ENCODE measurements at regions not wholly inside any gene's neighbourhood (a gene's known extent, or its start where the extent isn't known, plus 50 kb on each side); places are given as distances from the start of the nearest gene placed in this dataset.
"Not testable (repeated sequence)": the region's sequence is repeated elsewhere in the genome, so short reads cannot be mapped to it uniquely, and the experiment has no call there.

- DNase-seq: no peak
Observed at GRCh38 chr12:128098730-128099129, 168.2 kb upstream of the TMEM132C start.

GRCh38 chr12:128103152-128103551, 163.8 kb upstream of the TMEM132C start:
- no peak for DNase-seq

GRCh38 chr12:128109236-128109635, 157.7 kb upstream of the TMEM132C start:
- no peak for DNase-seq

GRCh38 chr12:128109636-128110035, 157.3 kb upstream of the TMEM132C start:
- no peak for DNase-seq

GRCh38 chr12:128111333-128111732, 155.6 kb upstream of the TMEM132C start:
- no peak for DNase-seq

- no peak for DNase-seq
Observed at GRCh38 chr12:128111951-128112350, 155.0 kb upstream of the TMEM132C start.

- not testable (repeated sequence) for DNase-seq
Observed at GRCh38 chr12:128113250-128113649, 153.7 kb upstream of the TMEM132C start.

- DNase-seq: no peak
Observed at GRCh38 chr12:128114485-128114884, 152.5 kb upstream of the TMEM132C start.

- no peak for DNase-seq
Observed at GRCh38 chr12:128116537-128116936, 150.4 kb upstream of the TMEM132C start.

- no peak for DNase-seq
Observed at GRCh38 chr12:128120035-128120434, 146.9 kb upstream of the TMEM132C start.

- no peak for DNase-seq
Observed at GRCh38 chr12:128121424-128121823, 145.5 kb upstream of the TMEM132C start.

- DNase-seq: no peak
Observed at GRCh38 chr12:128123096-128123495, 143.9 kb upstream of the TMEM132C start.

GRCh38 chr12:128131955-128132354, 135.0 kb upstream of the TMEM132C start:
- DNase-seq: no peak

- no peak for DNase-seq
Observed at GRCh38 chr12:128133321-128134073, 133.5 kb upstream of the TMEM132C start.

- DNase-seq: no peak
Observed at GRCh38 chr12:128137140-128137539, 129.8 kb upstream of the TMEM132C start.

- DNase-seq: no peak
Observed at GRCh38 chr12:128138125-128138524, 128.8 kb upstream of the TMEM132C start.

GRCh38 chr12:128140551-128140950, 126.4 kb upstream of the TMEM132C start:
- DNase-seq: no peak

- DNase-seq: no peak
Observed at GRCh38 chr12:128150961-128151360, 116.0 kb upstream of the TMEM132C start.

- no peak for DNase-seq
Observed at GRCh38 chr12:128155571-128155970, 111.4 kb upstream of the TMEM132C start.

GRCh38 chr12:128163086-128163485, 103.9 kb upstream of the TMEM132C start:
- DNase-seq: no peak

- no peak for DNase-seq
Observed at GRCh38 chr12:128164533-128164932, 102.4 kb upstream of the TMEM132C start.

- no peak for DNase-seq
Observed at GRCh38 chr12:128165387-128165786, 101.6 kb upstream of the TMEM132C start.

GRCh38 chr12:128168273-128168672, 98.7 kb upstream of the TMEM132C start:
- no peak for DNase-seq

- DNase-seq: no peak
Observed at GRCh38 chr12:128170181-128170580, 96.8 kb upstream of the TMEM132C start.

GRCh38 chr12:128178565-128178964, 88.4 kb upstream of the TMEM132C start:
- no peak for DNase-seq

Measured in activated CD4-positive, alpha-beta T cell treated with anti-CD3 and anti-CD28 coated beads, Interleukin-2, amount 50 U/mL, for 48 hours (primary cell).